ENCODE measurements at regions not wholly inside any gene's neighbourhood (a gene's known extent, or its start where the extent isn't known, plus 50 kb on each side); places are given as distances from the start of the nearest gene placed in this dataset.

GRCh38 chr17:72591289-72592241 lies 470.7 kb downstream of the SOX9 start:
- no peak for DNase-seq

GRCh38 chr17:72592242-72592966 lies 471.6 kb downstream of the SOX9 start:
- peak; percentile 68 for DNase-seq

- no peak for DNase-seq
These were observed 472.1 kb downstream of the SOX9 start for GRCh38 chr17:72592967-72593325.

- DNase-seq: no peak
These were observed 473.4 kb downstream of the SOX9 start for GRCh38 chr17:72594248-72594647.
